Neuronal stem cell (in vitro differentiated cells): ENCODE measurements at regions not wholly inside any gene's neighbourhood (a gene's known extent, or its start where the extent isn't known, plus 50 kb on each side); places are given as distances from the start of the nearest gene placed in this dataset.

Source experiments
- DNase-seq: peaks from one replicate; pipeline ENCODE4 v3.0.0-alpha.2; 2013; ENCODE audit warnings: low spot score
- H2AFZ ChIP-seq: one replicate; pipeline ENCODE4 v1.6.1; 2013; ENCODE audit warnings: mild to moderate bottlenecking, low read length, inconsistent platforms
- H2AK5ac ChIP-seq: 2 replicates; pipeline ENCODE4 v1.6.1; 2013; ENCODE audit warnings: low read depth, mild to moderate bottlenecking, inconsistent platforms, low read length, moderate library complexity, mixed read lengths
- H2BK120ac ChIP-seq: 2 replicates; pipeline ENCODE4 v1.6.1; 2013; ENCODE audit warnings: low read depth, mild to moderate bottlenecking, inconsistent platforms, low read length, moderate library complexity, mixed read lengths
- H2BK12ac ChIP-seq: one replicate; pipeline ENCODE4 v1.6.1; 2013; ENCODE audit warnings: low read length, inconsistent platforms
- H2BK15ac ChIP-seq: 2 replicates; pipeline ENCODE4 v1.6.1; 2013; ENCODE audit warnings: mild to moderate bottlenecking, low read length, inconsistent platforms, mixed read lengths
- H2BK5ac ChIP-seq: one replicate; pipeline ENCODE4 v1.6.1; 2013; ENCODE audit warnings: inconsistent platforms, mild to moderate bottlenecking, low read length, moderate library complexity
- H3K14ac ChIP-seq: one replicate; pipeline ENCODE4 v1.6.1; 2013; ENCODE audit warnings: low read length, inconsistent platforms
- H3K18ac ChIP-seq: 2 replicates; pipeline ENCODE4 v1.6.1; 2013; ENCODE audit warnings: low read length, inconsistent platforms
- H3K23ac ChIP-seq: 2 replicates; pipeline ENCODE4 v1.6.1; 2013; ENCODE audit warnings: low read depth, mild to moderate bottlenecking, mixed read lengths, low read length, inconsistent platforms; ENCODE audit not compliant: poor library complexity
- H3K27ac ChIP-seq: replicated peaks from 3 replicates; pipeline ENCODE4 v1.5.1; 2013; ENCODE audit warnings: low read length, inconsistent platforms
- H3K27me3 ChIP-seq, 3 experiments: 2 replicates each; pipeline ENCODE4 v1.6.1; 2013; ENCODE audit warnings: low read length in 3 of 3, mild to moderate bottlenecking in 2 of 3, inconsistent platforms in 1 of 3, low read depth in 1 of 3, mixed read lengths in 1 of 3, moderate library complexity in 1 of 3; ENCODE audit not compliant: control insufficient read depth in 3 of 3, insufficient read depth in 3 of 3
- H3K36me3 ChIP-seq, 2 donors: replicated peaks in 1 of 2; 2 replicates each; pipeline ENCODE4 v1.6.1; 2013; ENCODE audit warnings: low read length in 2 of 2; ENCODE audit not compliant: control insufficient read depth in 2 of 2, insufficient read depth in 2 of 2
- H3K4ac ChIP-seq: 2 replicates; pipeline ENCODE4 v1.6.1; 2013; ENCODE audit warnings: inconsistent platforms, mild to moderate bottlenecking, low read length, moderate library complexity
- H3K4me1 ChIP-seq, 2 donors: 1 replicate in 1 of 2; 2 replicates in 1 of 2; pipeline ENCODE4 v1.6.1; 2013; ENCODE audit warnings: low read length in 2 of 2, low read depth in 1 of 2; ENCODE audit not compliant: control insufficient read depth in 2 of 2, insufficient read depth in 1 of 2
- H3K4me2 ChIP-seq: one replicate; pipeline ENCODE4 v1.6.1; 2013; ENCODE audit warnings: mild to moderate bottlenecking, low read length, inconsistent platforms; ENCODE audit not compliant: insufficient read depth, poor library complexity, severe bottlenecking
- H3K4me3 ChIP-seq, 2 donors: 2 replicates each; pipeline ENCODE4 v1.5.1; 2013; ENCODE audit warnings: low read length in 2 of 2, mild to moderate bottlenecking in 2 of 2, inconsistent platforms in 1 of 2, moderate library complexity in 1 of 2
- H3K79me1 ChIP-seq: one replicate; pipeline ENCODE4 v1.6.1; 2013; ENCODE audit warnings: low read depth, mild to moderate bottlenecking, inconsistent platforms, low read length, moderate library complexity
- H3K9ac ChIP-seq: one replicate; pipeline ENCODE4 v1.6.1; 2013; ENCODE audit warnings: mild to moderate bottlenecking, low read depth, low read length, inconsistent platforms; ENCODE audit not compliant: poor library complexity
- H3K9me3 ChIP-seq, 2 donors: replicated peaks in 1 of 2; 2 replicates each; pipeline versions ENCODE3 to v1.6.1; 2013; ENCODE audit warnings: low read length in 2 of 2, mild to moderate bottlenecking in 2 of 2, inconsistent platforms in 1 of 2, low read depth in 1 of 2, mixed read lengths in 1 of 2, moderate library complexity in 1 of 2; ENCODE audit not compliant: control insufficient read depth in 2 of 2, insufficient read depth in 1 of 2
- H4K8ac ChIP-seq: one replicate; pipeline ENCODE4 v1.6.1; 2013; ENCODE audit warnings: low read depth, mild to moderate bottlenecking, inconsistent platforms, low read length, moderate library complexity
- H4K91ac ChIP-seq: one replicate; pipeline ENCODE4 v1.6.1; 2013; ENCODE audit warnings: low read length, low read depth, mild to moderate bottlenecking, inconsistent platforms; ENCODE audit not compliant: poor library complexity
- WGBS, 2 donors: extraction: QIAGEN DNeasy Blood & Tissue Kit; methylation state at CpG; one replicate each; pipeline ENCODE4 v1.1.7; 2013; ENCODE audit warnings: missing lambda C conversion rate in 2 of 2, mixed read lengths in 1 of 2; ENCODE audit not compliant: insufficient read length in 2 of 2, insufficient replicate concordance in 1 of 2; ENCODE audit errors: extremely low coverage in 2 of 2; 5-methylcytosine and 5-hydroxymethylcytosine counted together

GRCh38 chrX:13149702-13150350, 105.4 kb upstream of the FAM9C start:
- Histone ChIP-seq H2AK5ac (no peak overlapping the region), H3K4me2 (no peak overlapping the region), H3K27ac (no peak overlapping the region), H3K4me1 (no peaks in the 10 kb centered on the region), H4K91ac (no peak overlapping the region), H3K14ac (no peak overlapping the region), H2BK12ac (no peak overlapping the region), H3K4me3 (no peak overlapping the region), H2AFZ (no peak overlapping the region), H2BK5ac (no peak overlapping the region), H3K27me3 (no peaks in the 10 kb centered on the region), H2BK120ac (no peak overlapping the region), H3K9me3 (peaks cover 4 to 19% of the 10 kb centered on the region in 2 donors), H3K18ac (no peak overlapping the region), H3K36me3 (no peaks in the 10 kb centered on the region), H3K9ac (no peak overlapping the region), H3K4ac (no peak overlapping the region), H4K8ac (no peak overlapping the region), H3K23ac (no peak overlapping the region), H3K79me1 (no peaks in the 10 kb centered on the region), H2BK15ac (no peak overlapping the region)
- WGBS, 2 donors, result no CpG with 5 or more reads among the region's 5 CpGs
- DNase-seq, result no peak

GRCh38 chrX:13147733-13148132, 103.3 kb upstream of the FAM9C start:
- no peak overlapping the region for H3K4me3 ChIP-seq
- H4K8ac ChIP-seq, result no peak overlapping the region
- H3K18ac ChIP-seq, result no peak overlapping the region
- no peak overlapping the region for H3K9ac ChIP-seq
- no peaks in the 10 kb centered on the region for H3K79me1 ChIP-seq
- no peak overlapping the region for H4K91ac ChIP-seq
- no peak overlapping the region for H2BK12ac ChIP-seq
- no peak for DNase-seq
- no peak overlapping the region for H2BK15ac ChIP-seq
- no peak overlapping the region for H2AFZ ChIP-seq
- no peak overlapping the region for H2BK120ac ChIP-seq
- no peak overlapping the region for H3K4ac ChIP-seq
- H3K36me3 ChIP-seq, result no peaks in the 10 kb centered on the region
- peaks cover 4 to 11% of the 10 kb centered on the region in 2 donors for H3K9me3 ChIP-seq
- no peak overlapping the region for H2BK5ac ChIP-seq
- H3K27ac ChIP-seq, result no peak overlapping the region
- no peak overlapping the region for H3K23ac ChIP-seq
- H3K4me1 ChIP-seq, result no peaks in the 10 kb centered on the region
- H3K14ac ChIP-seq, result no peak overlapping the region
- H3K27me3 ChIP-seq, result no peaks in the 10 kb centered on the region
- no peak overlapping the region for H3K4me2 ChIP-seq
- H2AK5ac ChIP-seq, result no peak overlapping the region

DNA sequence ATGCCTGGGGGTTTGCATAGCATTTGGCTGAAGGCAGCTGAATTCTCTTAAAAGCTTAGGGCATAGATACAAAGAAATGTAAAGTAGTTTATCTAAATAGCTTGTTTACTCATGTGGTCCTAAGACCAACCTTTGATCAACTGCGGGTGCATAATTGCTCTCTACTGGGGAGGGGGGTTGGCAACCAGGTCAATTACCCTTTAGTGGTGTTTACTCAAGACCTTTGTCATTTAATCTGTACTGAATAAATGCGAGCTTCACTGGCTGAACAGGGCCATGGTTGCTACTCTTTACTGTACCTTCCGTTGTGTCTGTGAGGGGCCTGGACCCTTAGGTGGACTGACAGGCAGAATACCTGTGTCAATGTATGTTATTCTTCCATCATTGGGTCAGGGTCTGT, 102.7 kb upstream of the FAM9C start:
- Histone ChIP-seq H3K9me3 (peaks cover 4 to 11% of the 10 kb centered on the region in 2 donors), H2BK15ac (no peak overlapping the region), H3K23ac (no peak overlapping the region), H4K91ac (no peak overlapping the region), H2AFZ (no peak overlapping the region), H3K27me3 (no peaks in the 10 kb centered on the region), H2BK5ac (no peak overlapping the region), H3K18ac (no peak overlapping the region), H3K14ac (no peak overlapping the region), H2AK5ac (no peak overlapping the region), H3K27ac (no peak overlapping the region), H3K36me3 (no peaks in the 10 kb centered on the region), H2BK120ac (no peak overlapping the region), H3K4me3 (no peak overlapping the region), H3K4ac (no peak overlapping the region), H2BK12ac (no peak overlapping the region), H3K79me1 (no peaks in the 10 kb centered on the region), H4K8ac (no peak overlapping the region), H3K9ac (no peak overlapping the region), H3K4me1 (no peaks in the 10 kb centered on the region), H3K4me2 (no peak overlapping the region)
- DNase-seq, result no peak
- no CpG with 5 or more reads among the region's 3 CpGs for WGBS, 2 donors

DNA sequence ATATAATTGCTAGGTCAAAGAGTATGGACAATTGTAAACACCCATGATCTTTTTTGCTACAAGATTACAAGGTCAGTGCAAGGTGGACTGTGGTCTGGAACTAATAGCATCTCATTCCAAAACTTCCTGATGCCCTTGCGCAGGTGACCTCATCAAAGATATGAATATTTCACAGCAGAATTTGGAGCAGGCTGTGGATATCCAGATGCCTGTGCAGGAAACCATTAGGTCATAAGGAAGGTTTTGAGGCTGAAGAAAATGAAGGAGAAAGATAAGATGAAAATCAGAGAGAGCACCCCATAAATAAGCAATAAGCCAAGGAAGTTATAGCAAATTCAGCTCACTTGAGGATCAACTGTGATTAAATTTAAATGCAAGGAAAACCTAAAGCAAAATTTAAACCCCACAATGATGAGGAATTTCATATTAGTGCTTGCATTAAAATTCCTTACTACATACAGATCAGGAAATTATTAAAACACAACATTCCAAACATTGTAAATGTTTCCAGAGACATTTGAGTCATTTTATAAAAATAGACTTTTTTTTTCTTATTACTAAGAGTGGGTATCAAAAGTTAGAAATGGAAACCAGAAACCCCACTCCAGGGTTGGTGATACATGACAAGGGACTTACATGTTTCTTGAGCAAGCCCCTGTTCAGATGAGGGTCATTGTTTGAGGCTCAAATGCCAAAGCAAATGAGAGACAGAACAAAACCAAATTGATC, 100.7 kb upstream of the FAM9C start:
- no peak overlapping the region for H4K8ac ChIP-seq
- no peak overlapping the region for H3K14ac ChIP-seq
- no peak overlapping the region for H2BK120ac ChIP-seq
- no peaks in the 10 kb centered on the region for H3K79me1 ChIP-seq
- H3K4me1 ChIP-seq, result no peaks in the 10 kb centered on the region
- H2BK12ac ChIP-seq, result no peak overlapping the region
- H2AK5ac ChIP-seq, result no peak overlapping the region
- no peak overlapping the region for H2BK15ac ChIP-seq
- no peak for DNase-seq
- no peak overlapping the region for H3K27ac ChIP-seq
- H3K36me3 ChIP-seq, result no peaks in the 10 kb centered on the region
- no peak overlapping the region for H3K18ac ChIP-seq
- WGBS, 2 donors, result no CpG with 5 or more reads among the region's 1 CpG
- no peak overlapping the region for H2BK5ac ChIP-seq
- no peaks in the 10 kb centered on the region for H3K27me3 ChIP-seq
- no peak overlapping the region for H3K4ac ChIP-seq
- no peak overlapping the region for H3K9ac ChIP-seq
- H2AFZ ChIP-seq, result no peak overlapping the region
- H4K91ac ChIP-seq, result no peak overlapping the region
- H3K4me3 ChIP-seq, result no peak overlapping the region
- peaks cover 4 to 9% of the 10 kb centered on the region in 2 donors for H3K9me3 ChIP-seq
- no peak overlapping the region for H3K23ac ChIP-seq
- no peak overlapping the region for H3K4me2 ChIP-seq
